AG09319 (cell line): ENCODE measurements at regions not wholly inside any gene's neighbourhood (a gene's known extent, or its start where the extent isn't known, plus 50 kb on each side); places are given as distances from the start of the nearest gene placed in this dataset.
"Not testable (repeated sequence)": the region's sequence is repeated elsewhere in the genome, so short reads cannot be mapped to it uniquely, and the experiment has no call there.

Source experiments
- DNase-seq: peaks from one replicate; pipeline ENCODE4 v3.0.0-alpha.2; 2010; ENCODE audit warnings: low read depth; ENCODE audit errors: extremely low read depth
- CTCF ChIP-seq: IDR thresholded peaks from 2 replicates; pipeline ENCODE4 v1.5.1; 2011; ENCODE audit warnings: low read depth, mild to moderate bottlenecking, inconsistent platforms, low read length, moderate library complexity

DNA sequence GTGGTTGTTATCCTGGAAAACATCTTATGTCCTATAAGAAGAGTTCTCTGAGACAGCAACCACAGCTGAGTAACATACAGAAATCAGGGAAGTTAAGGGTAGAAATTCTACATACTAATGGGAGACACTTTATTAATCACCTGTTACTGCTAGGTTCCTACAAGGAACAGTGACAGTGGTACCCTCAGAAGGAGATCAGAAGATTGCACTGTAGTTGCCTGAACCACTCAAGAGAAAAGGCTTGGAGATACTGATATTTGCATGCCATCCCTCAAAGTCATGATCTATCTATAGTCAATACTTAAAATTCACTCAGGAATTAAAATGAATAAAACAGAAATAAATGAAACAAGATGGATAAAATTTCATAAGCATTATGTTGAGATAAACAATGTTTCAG, 136.0 kb downstream of the LMLN start:
- DNase-seq: no peak

GRCh38 chr3:198097048-198097447, 137.0 kb downstream of the LMLN start:
- DNase-seq: no peak
- TF ChIP-seq CTCF: no peak

More for the DNA sequence above, 136.0 kb downstream of the LMLN start:
- TF ChIP-seq CTCF: no peak

- DNase-seq: not testable (repeated sequence)
Measured at GRCh38 chr3:198098661-198099081, 138.7 kb downstream of the LMLN start.

GRCh38 chr3:198103070-198103469, 143.1 kb downstream of the LMLN start:
- not testable (repeated sequence) for DNase-seq

- no peak for DNase-seq
- TF ChIP-seq CTCF: no peak
Measured at GRCh38 chr3:198106265-198106664, 146.2 kb downstream of the LMLN start.

DNA sequence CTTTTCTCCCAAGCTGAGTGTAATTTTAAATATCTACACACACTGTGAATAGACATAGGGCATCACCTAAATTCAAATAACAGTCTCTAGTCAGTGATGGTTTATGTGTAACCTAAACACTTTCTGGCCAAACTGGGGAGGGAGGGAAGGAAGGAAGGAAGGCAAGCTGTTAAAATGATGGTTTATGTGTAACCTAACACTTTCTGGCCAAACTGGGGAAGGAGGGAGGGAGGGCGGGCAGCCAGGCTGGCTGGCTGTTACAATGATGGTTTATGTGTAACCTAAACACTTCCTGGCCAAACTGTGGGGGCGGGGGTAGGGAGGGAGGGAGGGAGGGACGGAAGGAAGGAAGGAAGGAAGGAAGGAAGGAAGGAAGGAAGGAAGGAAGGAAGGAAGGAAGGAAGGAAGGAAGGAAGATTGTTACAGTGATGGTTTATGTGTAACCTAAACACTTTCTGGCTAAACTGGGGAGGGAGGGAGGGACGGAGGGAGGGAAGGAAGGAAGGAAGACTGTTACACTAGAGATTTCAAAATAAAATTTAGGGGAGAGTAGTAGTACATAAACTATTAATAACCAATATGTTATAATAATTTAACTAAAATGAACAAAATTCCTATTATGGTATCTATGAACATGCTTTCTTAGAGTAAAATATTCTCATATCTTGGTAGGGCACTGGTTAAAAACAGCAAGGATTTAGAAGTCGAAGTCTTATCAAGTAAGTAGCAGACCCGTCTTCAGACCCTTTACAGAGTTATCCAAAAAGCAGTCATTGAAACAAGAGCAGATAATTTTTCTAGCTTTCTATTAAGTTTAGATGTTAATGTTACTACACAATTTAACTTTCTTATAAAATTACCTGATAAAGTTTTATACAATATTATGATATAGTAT, 148.1 kb downstream of the LMLN start:
- DNase-seq: no peak

DNA sequence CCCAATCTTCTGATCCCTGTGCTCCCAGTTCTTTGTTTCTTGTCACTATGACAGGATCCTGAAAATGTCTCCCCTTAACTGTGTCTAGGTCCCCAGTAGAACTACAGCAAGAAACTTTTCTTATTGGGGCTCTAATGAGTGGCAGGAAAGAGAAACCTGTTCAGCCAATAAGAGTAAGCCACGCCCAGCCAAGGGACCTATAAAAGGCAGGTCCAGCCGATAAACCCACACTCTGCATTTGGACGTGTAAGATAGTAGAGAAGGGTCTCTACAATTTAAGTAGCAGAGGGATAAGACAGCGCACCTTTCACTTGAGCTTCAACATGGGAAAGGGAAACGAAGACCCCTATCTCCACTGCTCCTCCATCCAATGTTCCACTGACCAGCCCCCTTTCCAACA, 149.9 kb downstream of the LMLN start:
- no peak for DNase-seq
- TF ChIP-seq CTCF: no peak

More for the DNA sequence above, 148.1 kb downstream of the LMLN start:
- no peak for TF ChIP-seq CTCF

GRCh38 chr3:198112031-198112430, 152.0 kb downstream of the LMLN start:
- TF ChIP-seq CTCF: no peak
- no peak for DNase-seq
